ENCODE measurements at regions not wholly inside any gene's neighbourhood (a gene's known extent, or its start where the extent isn't known, plus 50 kb on each side); places are given as distances from the start of the nearest gene placed in this dataset.

DNA sequence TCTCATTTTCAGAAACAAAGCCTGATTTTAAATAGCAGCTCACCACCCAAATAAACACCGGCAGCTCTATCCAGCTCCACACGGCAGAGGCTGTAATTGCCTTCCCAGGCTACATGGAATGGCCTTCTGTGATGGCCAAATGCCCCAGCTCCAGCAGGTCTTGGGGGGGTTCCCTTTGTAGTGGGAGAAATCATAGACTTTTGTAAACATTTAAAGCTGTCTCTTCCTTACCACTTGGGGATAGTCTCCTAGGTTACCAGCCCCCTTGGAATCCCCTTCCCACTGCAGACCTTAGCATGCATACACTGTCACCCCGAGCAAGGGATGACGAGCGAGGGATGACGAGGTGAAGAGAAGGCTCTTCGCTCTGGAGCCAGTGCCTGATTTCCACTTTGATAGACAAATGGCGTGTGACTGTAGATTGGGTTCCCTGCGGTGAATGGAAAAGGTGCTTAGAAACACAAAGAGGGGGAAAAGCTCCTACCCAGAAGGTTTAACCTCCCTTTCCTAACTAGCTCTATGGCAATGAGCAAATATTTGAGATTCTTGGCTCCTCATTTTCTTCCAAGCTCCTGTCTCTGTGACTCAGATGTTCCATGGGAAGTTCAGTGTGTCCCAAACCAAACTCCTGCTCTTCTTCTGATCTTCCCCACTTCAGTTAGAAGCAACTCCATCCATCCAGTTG lies 108.0 kb upstream of the CADM1 start:
- TF ChIP-seq, protein P1, sequence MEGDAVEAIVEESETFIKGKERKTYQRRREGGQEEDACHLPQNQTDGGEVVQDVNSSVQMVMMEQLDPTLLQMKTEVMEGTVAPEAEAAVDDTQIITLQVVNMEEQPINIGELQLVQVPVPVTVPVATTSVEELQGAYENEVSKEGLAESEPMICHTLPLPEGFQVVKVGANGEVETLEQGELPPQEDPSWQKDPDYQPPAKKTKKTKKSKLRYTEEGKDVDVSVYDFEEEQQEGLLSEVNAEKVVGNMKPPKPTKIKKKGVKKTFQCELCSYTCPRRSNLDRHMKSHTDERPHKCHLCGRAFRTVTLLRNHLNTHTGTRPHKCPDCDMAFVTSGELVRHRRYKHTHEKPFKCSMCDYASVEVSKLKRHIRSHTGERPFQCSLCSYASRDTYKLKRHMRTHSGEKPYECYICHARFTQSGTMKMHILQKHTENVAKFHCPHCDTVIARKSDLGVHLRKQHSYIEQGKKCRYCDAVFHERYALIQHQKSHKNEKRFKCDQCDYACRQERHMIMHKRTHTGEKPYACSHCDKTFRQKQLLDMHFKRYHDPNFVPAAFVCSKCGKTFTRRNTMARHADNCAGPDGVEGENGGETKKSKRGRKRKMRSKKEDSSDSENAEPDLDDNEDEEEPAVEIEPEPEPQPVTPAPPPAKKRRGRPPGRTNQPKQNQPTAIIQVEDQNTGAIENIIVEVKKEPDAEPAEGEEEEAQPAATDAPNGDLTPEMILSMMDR (IDR thresholded peaks at IDR 0.05; ENCODE audit: low read depth, low read length, missing input control), result peak; percentile 4
- TF ChIP-seq SP1 (IDR thresholded peaks at IDR 0.05) (no peak), RAD21 (IDR thresholded peaks at IDR 0.05) (no peak), GABPA (IDR thresholded peaks at IDR 0.05 in 1 of 2, conservative IDR thresholded peaks at IDR 0.05 in 1 of 2) (no peak), JUND (IDR thresholded peaks at IDR 0.05) (peak; percentile 88 to 93), RXRA (IDR thresholded peaks at IDR 0.05) (peak in 1 of 2 donors; percentile 18), YY1 (IDR thresholded peaks at IDR 0.05) (no peak), EGR1 (IDR thresholded peaks at IDR 0.05; ENCODE audit: low read depth in 2 of 2) (no peak), NR2F2 (IDR thresholded peaks at IDR 0.05) (no peak), FOXA1 (IDR thresholded peaks at IDR 0.05) (no peak)
- TF ChIP-seq, protein P2, sequence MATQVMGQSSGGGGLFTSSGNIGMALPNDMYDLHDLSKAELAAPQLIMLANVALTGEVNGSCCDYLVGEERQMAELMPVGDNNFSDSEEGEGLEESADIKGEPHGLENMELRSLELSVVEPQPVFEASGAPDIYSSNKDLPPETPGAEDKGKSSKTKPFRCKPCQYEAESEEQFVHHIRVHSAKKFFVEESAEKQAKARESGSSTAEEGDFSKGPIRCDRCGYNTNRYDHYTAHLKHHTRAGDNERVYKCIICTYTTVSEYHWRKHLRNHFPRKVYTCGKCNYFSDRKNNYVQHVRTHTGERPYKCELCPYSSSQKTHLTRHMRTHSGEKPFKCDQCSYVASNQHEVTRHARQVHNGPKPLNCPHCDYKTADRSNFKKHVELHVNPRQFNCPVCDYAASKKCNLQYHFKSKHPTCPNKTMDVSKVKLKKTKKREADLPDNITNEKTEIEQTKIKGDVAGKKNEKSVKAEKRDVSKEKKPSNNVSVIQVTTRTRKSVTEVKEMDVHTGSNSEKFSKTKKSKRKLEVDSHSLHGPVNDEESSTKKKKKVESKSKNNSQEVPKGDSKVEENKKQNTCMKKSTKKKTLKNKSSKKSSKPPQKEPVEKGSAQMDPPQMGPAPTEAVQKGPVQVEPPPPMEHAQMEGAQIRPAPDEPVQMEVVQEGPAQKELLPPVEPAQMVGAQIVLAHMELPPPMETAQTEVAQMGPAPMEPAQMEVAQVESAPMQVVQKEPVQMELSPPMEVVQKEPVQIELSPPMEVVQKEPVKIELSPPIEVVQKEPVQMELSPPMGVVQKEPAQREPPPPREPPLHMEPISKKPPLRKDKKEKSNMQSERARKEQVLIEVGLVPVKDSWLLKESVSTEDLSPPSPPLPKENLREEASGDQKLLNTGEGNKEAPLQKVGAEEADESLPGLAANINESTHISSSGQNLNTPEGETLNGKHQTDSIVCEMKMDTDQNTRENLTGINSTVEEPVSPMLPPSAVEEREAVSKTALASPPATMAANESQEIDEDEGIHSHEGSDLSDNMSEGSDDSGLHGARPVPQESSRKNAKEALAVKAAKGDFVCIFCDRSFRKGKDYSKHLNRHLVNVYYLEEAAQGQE (IDR thresholded peaks at IDR 0.05), result no peak
- TF ChIP-seq, protein P3, sequence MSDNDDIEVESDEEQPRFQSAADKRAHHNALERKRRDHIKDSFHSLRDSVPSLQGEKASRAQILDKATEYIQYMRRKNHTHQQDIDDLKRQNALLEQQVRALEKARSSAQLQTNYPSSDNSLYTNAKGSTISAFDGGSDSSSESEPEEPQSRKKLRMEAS (IDR thresholded peaks at IDR 0.05), result no peak
- TF ChIP-seq, protein P4, sequence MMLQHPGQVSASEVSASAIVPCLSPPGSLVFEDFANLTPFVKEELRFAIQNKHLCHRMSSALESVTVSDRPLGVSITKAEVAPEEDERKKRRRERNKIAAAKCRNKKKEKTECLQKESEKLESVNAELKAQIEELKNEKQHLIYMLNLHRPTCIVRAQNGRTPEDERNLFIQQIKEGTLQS (IDR thresholded peaks at IDR 0.05), result peak; percentile 16
